ENCODE measurements at regions not wholly inside any gene's neighbourhood (a gene's known extent, or its start where the extent isn't known, plus 50 kb on each side); places are given as distances from the start of the nearest gene placed in this dataset.

- no peak for TF ChIP-seq EZH2 (IDR thresholded peaks at IDR 0.05; ENCODE audit: borderline replicate concordance, low read length)
- TF ChIP-seq, protein P1, sequence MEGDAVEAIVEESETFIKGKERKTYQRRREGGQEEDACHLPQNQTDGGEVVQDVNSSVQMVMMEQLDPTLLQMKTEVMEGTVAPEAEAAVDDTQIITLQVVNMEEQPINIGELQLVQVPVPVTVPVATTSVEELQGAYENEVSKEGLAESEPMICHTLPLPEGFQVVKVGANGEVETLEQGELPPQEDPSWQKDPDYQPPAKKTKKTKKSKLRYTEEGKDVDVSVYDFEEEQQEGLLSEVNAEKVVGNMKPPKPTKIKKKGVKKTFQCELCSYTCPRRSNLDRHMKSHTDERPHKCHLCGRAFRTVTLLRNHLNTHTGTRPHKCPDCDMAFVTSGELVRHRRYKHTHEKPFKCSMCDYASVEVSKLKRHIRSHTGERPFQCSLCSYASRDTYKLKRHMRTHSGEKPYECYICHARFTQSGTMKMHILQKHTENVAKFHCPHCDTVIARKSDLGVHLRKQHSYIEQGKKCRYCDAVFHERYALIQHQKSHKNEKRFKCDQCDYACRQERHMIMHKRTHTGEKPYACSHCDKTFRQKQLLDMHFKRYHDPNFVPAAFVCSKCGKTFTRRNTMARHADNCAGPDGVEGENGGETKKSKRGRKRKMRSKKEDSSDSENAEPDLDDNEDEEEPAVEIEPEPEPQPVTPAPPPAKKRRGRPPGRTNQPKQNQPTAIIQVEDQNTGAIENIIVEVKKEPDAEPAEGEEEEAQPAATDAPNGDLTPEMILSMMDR (IDR thresholded peaks at IDR 0.05; ENCODE audit: low read length), result no peak
- no peaks in the 10 kb centered on the region for H3K36me3 ChIP-seq (ENCODE audit: insufficient read depth, low read length)
Observed at GRCh38 chr4:74610491-74610890, 165.6 kb downstream of the AREG start.

DNA sequence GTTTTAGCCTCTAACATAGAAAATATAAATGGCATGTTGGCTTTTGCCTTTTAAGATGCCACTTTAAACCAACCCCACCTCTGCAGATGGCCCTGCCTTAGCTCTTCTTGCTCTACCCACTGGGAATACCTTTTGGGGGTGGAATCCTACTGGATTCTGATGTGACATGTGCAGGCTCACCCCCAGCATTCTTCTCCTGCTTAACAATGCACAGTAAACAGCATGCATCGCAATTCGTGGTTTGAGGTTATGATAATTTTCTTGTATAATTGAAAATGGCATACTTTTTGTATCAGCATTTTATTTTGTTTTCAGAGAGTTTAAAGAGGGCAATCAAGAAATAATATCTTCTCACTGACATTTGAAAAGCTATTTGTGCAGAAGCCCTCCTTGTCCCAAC lies 167.9 kb downstream of the AREG start:
- no peak overlapping the region for H3K27ac ChIP-seq (ENCODE audit: low read depth, low read length, poor library complexity, severe bottlenecking)
- TF ChIP-seq EZH2 (IDR thresholded peaks at IDR 0.05; ENCODE audit: borderline replicate concordance, low read length), result no peak
- TF ChIP-seq, protein P1 (IDR thresholded peaks at IDR 0.05; ENCODE audit: low read length), result no peak
- no peaks in the 10 kb centered on the region for H3K9me2 ChIP-seq (ENCODE audit: low read depth, low read length)
- no peaks in the 10 kb centered on the region for H3K27me3 ChIP-seq (ENCODE audit: insufficient read depth, low read length)
- H3K9me3 ChIP-seq (ENCODE audit: low read length), result no peaks in the 10 kb centered on the region
- no peaks in the 10 kb centered on the region for H3F3A ChIP-seq (ENCODE audit: insufficient read depth, low read length)
- H3K9ac ChIP-seq (ENCODE audit: low read length), result no peak overlapping the region
- H3K4me3 ChIP-seq (ENCODE audit: low read depth, low read length, poor library complexity, severe bottlenecking), result no peak overlapping the region
- H2AFZ ChIP-seq (ENCODE audit: low read length), result no peak overlapping the region
- H4K20me1 ChIP-seq (ENCODE audit: insufficient read depth, low read length), result no peaks in the 10 kb centered on the region
- no peaks in the 10 kb centered on the region for H3K36me3 ChIP-seq (ENCODE audit: insufficient read depth, low read length)
- H3K79me2 ChIP-seq (ENCODE audit: insufficient read depth, low read length), result no peaks in the 10 kb centered on the region
- H3K4me1 ChIP-seq (ENCODE audit: insufficient read depth, low read length, severe bottlenecking), result no peaks in the 10 kb centered on the region
- no peak overlapping the region for H3K4me2 ChIP-seq (ENCODE audit: low read length)

More at GRCh38 chr4:74610491-74610890, 165.6 kb downstream of the AREG start:
- H3K9me2 ChIP-seq (ENCODE audit: low read depth, low read length), result no peaks in the 10 kb centered on the region
- H4K20me1 ChIP-seq (ENCODE audit: insufficient read depth, low read length), result no peaks in the 10 kb centered on the region
- no peak overlapping the region for H3K27ac ChIP-seq (ENCODE audit: low read depth, low read length, poor library complexity, severe bottlenecking)
- no peaks in the 10 kb centered on the region for H3K4me1 ChIP-seq (ENCODE audit: insufficient read depth, low read length, severe bottlenecking)
- H3K9me3 ChIP-seq (ENCODE audit: low read length), result no peaks in the 10 kb centered on the region
- H3F3A ChIP-seq (ENCODE audit: insufficient read depth, low read length), result no peaks in the 10 kb centered on the region
- no peaks in the 10 kb centered on the region for H3K79me2 ChIP-seq (ENCODE audit: insufficient read depth, low read length)
- H3K27me3 ChIP-seq (ENCODE audit: insufficient read depth, low read length), result no peaks in the 10 kb centered on the region
- no peak overlapping the region for H3K4me3 ChIP-seq (ENCODE audit: low read depth, low read length, poor library complexity, severe bottlenecking)
- no peak overlapping the region for H2AFZ ChIP-seq (ENCODE audit: low read length)
- no peak overlapping the region for H3K9ac ChIP-seq (ENCODE audit: low read length)
- H3K4me2 ChIP-seq (ENCODE audit: low read length), result no peak overlapping the region

- no peaks in the 10 kb centered on the region for H3K9me3 ChIP-seq (ENCODE audit: low read length)
- no peak overlapping the region for H3K9ac ChIP-seq (ENCODE audit: low read length)
- H3K36me3 ChIP-seq (ENCODE audit: insufficient read depth, low read length), result no peaks in the 10 kb centered on the region
- no peak overlapping the region for H3K27ac ChIP-seq (ENCODE audit: low read depth, low read length, poor library complexity, severe bottlenecking)
- H3K4me3 ChIP-seq (ENCODE audit: low read depth, low read length, poor library complexity, severe bottlenecking), result no peak overlapping the region
- TF ChIP-seq EZH2 (IDR thresholded peaks at IDR 0.05; ENCODE audit: borderline replicate concordance, low read length), result no peak
- TF ChIP-seq, protein P1 (IDR thresholded peaks at IDR 0.05; ENCODE audit: low read length), result no peak
- H3K4me1 ChIP-seq (ENCODE audit: insufficient read depth, low read length, severe bottlenecking), result no peaks in the 10 kb centered on the region
- H3K9me2 ChIP-seq (ENCODE audit: low read depth, low read length), result no peaks in the 10 kb centered on the region
- H3K27me3 ChIP-seq (ENCODE audit: insufficient read depth, low read length), result no peaks in the 10 kb centered on the region
- no peaks in the 10 kb centered on the region for H4K20me1 ChIP-seq (ENCODE audit: insufficient read depth, low read length)
- no peaks in the 10 kb centered on the region for H3F3A ChIP-seq (ENCODE audit: insufficient read depth, low read length)
- H3K79me2 ChIP-seq (ENCODE audit: insufficient read depth, low read length), result no peaks in the 10 kb centered on the region
- no peak overlapping the region for H2AFZ ChIP-seq (ENCODE audit: low read length)
- no peak overlapping the region for H3K4me2 ChIP-seq (ENCODE audit: low read length)
Observed at GRCh38 chr4:74613266-74613665, 168.3 kb downstream of the AREG start.
